ENCODE measurements at regions not wholly inside any gene's neighbourhood (a gene's known extent, or its start where the extent isn't known, plus 50 kb on each side); places are given as distances from the start of the nearest gene placed in this dataset.

- TF ChIP-seq CTCF (IDR thresholded peaks at IDR 0.05; ENCODE audit: unreplicated experiment), result no peak
- peaks cover 100% of the 10 kb centered on the region for H3K27me3 Mint-ChIP-seq (ENCODE audit: unreplicated experiment)
- peaks cover 2% of the 10 kb centered on the region for H3K9me3 Mint-ChIP-seq (ENCODE audit: low read depth, unreplicated experiment)
- no peak overlapping the region for H3K4me3 Mint-ChIP-seq (ENCODE audit: low read depth, unreplicated experiment)
- intact Hi-C loops (cut with micrococcal nuclease; ENCODE audit: unreplicated experiment), result no loop called here
- DNase-seq, result no peak
- H3K27ac Mint-ChIP-seq (ENCODE audit: unreplicated experiment), result no peak overlapping the region
- H3K36me3 Mint-ChIP-seq (ENCODE audit: insufficient read depth, unreplicated experiment), result no peaks in the 10 kb centered on the region
- CTCF ChIA-PET, result no interaction called here
- no peaks in the 10 kb centered on the region for H3K4me1 Mint-ChIP-seq (ENCODE audit: low read depth, unreplicated experiment)
- no TSS peak for BruUV-seq (replicated peaks)
Measured at GRCh38 chr15:69891070-69891536, 206.6 kb downstream of the TLE3 start.

- no peaks in the 10 kb centered on the region for H3K36me3 Mint-ChIP-seq (ENCODE audit: insufficient read depth, unreplicated experiment)
- H3K4me3 Mint-ChIP-seq (ENCODE audit: low read depth, unreplicated experiment), result no peak overlapping the region
- peaks cover 2% of the 10 kb centered on the region for H3K9me3 Mint-ChIP-seq (ENCODE audit: low read depth, unreplicated experiment)
- CTCF ChIA-PET, result no interaction called here
- peaks cover 100% of the 10 kb centered on the region for H3K27me3 Mint-ChIP-seq (ENCODE audit: unreplicated experiment)
- TF ChIP-seq CTCF (IDR thresholded peaks at IDR 0.05; ENCODE audit: unreplicated experiment), result no peak
- BruUV-seq (replicated peaks), result no TSS peak
- no peaks in the 10 kb centered on the region for H3K4me1 Mint-ChIP-seq (ENCODE audit: low read depth, unreplicated experiment)
- DNase-seq, result no peak
- intact Hi-C loops (cut with micrococcal nuclease; ENCODE audit: unreplicated experiment), result no loop called here
- H3K27ac Mint-ChIP-seq (ENCODE audit: unreplicated experiment), result no peak overlapping the region
Measured at GRCh38 chr15:69891606-69892005, 206.1 kb downstream of the TLE3 start.

GRCh38 chr15:69892351-69892750 lies 205.4 kb downstream of the TLE3 start:
- Mint-ChIP-seq H3K36me3 (ENCODE audit: insufficient read depth, unreplicated experiment) (no peaks in the 10 kb centered on the region), H3K4me3 (ENCODE audit: low read depth, unreplicated experiment) (no peak overlapping the region), H3K9me3 (ENCODE audit: low read depth, unreplicated experiment) (peaks cover 2% of the 10 kb centered on the region), H3K4me1 (ENCODE audit: low read depth, unreplicated experiment) (no peaks in the 10 kb centered on the region), H3K27me3 (ENCODE audit: unreplicated experiment) (peaks cover 100% of the 10 kb centered on the region), H3K27ac (ENCODE audit: unreplicated experiment) (no peak overlapping the region)
- intact Hi-C loops (cut with micrococcal nuclease; ENCODE audit: unreplicated experiment), result no loop called here
- CTCF ChIA-PET, result no interaction called here
- TF ChIP-seq CTCF (IDR thresholded peaks at IDR 0.05; ENCODE audit: unreplicated experiment), result no peak
- no peak for DNase-seq
- no TSS peak for BruUV-seq (replicated peaks)

- intact Hi-C loops (cut with micrococcal nuclease; ENCODE audit: unreplicated experiment), result no loop called here
- Mint-ChIP-seq H3K4me3 (ENCODE audit: low read depth, unreplicated experiment) (no peak overlapping the region), H3K27me3 (ENCODE audit: unreplicated experiment) (peaks cover 100% of the 10 kb centered on the region), H3K36me3 (ENCODE audit: insufficient read depth, unreplicated experiment) (no peaks in the 10 kb centered on the region), H3K9me3 (ENCODE audit: low read depth, unreplicated experiment) (no peaks in the 10 kb centered on the region), H3K4me1 (ENCODE audit: low read depth, unreplicated experiment) (no peaks in the 10 kb centered on the region), H3K27ac (ENCODE audit: unreplicated experiment) (no peak overlapping the region)
- no TSS peak for BruUV-seq (replicated peaks)
- no peak for TF ChIP-seq CTCF (IDR thresholded peaks at IDR 0.05; ENCODE audit: unreplicated experiment)
- no peak for DNase-seq
- CTCF ChIA-PET, result no interaction called here
Measured at GRCh38 chr15:69893086-69893485, 204.6 kb downstream of the TLE3 start.

Data from Calu3 (cell line).